ENCODE measurements at regions not wholly inside any gene's neighbourhood (a gene's known extent, or its start where the extent isn't known, plus 50 kb on each side); places are given as distances from the start of the nearest gene placed in this dataset.

- DNase-seq: no peak
Observed at GRCh38 chr11:112801025-112801816, 160.0 kb upstream of the NCAM1 start.

DNA sequence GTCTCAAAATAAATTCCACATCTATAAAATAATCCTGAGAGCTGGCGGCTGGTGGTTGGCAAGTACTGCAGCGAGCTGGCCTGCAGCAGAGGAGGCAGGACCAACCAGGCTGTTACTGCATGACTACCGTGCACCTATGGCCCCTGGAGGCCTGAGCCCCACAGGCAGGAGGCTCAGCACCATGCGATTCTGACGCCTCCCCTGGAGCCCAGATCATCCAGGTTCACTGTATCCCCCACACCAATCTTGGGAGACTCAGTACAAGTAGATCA is 159.5 kb upstream of the NCAM1 start:
- DNase-seq: no peak

- no peak for DNase-seq
Observed at GRCh38 chr11:112805658-112806057, 155.6 kb upstream of the NCAM1 start.

- no peak for DNase-seq
Observed at GRCh38 chr11:112806256-112806655, 155.0 kb upstream of the NCAM1 start.

GRCh38 chr11:112806876-112807275 is 154.3 kb upstream of the NCAM1 start:
- DNase-seq: no peak

- no peak for DNase-seq
Observed at GRCh38 chr11:112809429-112809828, 151.8 kb upstream of the NCAM1 start.

DNA sequence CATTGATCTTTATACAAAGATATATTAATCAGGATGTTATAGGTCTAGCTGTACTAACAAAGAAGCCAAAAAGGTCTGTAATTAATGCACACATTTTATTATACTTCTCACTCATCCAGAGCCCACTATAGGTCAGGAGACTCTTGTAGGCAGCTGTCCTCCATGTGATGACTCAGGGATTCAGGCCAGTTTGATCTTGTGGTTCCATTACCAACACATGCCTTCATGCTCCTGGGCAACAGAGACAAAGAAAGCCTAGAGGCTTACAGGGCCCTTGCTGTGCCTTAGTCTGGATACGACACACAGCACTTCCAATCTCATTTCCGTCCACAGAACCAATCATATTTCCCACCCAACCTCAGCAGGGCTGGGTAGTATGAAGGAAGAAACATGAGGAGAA is 150.3 kb upstream of the NCAM1 start:
- no peak for DNase-seq

DNA sequence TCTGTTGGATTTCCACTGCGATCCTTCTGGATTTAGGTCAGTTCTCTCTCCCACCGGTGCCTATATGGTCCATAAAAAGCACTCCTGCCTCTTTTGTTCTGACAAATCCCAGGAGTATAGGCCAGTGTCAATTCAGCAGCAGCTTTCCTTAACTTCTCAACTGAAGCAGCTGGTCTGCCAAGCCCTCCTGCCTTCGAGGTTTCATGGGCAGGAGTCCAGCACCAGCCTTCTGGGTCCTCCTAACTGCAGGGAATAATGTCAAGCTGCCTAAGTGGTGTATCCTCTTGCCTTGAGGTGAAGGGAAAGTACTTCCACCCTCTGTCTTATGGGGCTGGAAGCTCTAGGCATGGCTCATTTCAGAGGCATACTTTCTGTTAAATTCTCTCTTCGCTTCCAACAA is 149.4 kb upstream of the NCAM1 start:
- DNase-seq: no peak

- no peak for DNase-seq
Observed at GRCh38 chr11:112812729-112813128, 148.5 kb upstream of the NCAM1 start.

- no peak for DNase-seq
Observed at GRCh38 chr11:112814168-112814567, 147.1 kb upstream of the NCAM1 start.

GRCh38 chr11:112817376-112817775 is 143.8 kb upstream of the NCAM1 start:
- no peak for DNase-seq

GRCh38 chr11:112822478-112823274 is 138.5 kb upstream of the NCAM1 start:
- DNase-seq: no peak

- DNase-seq: no peak
Observed at GRCh38 chr11:112826026-112826425, 135.2 kb upstream of the NCAM1 start.

DNA sequence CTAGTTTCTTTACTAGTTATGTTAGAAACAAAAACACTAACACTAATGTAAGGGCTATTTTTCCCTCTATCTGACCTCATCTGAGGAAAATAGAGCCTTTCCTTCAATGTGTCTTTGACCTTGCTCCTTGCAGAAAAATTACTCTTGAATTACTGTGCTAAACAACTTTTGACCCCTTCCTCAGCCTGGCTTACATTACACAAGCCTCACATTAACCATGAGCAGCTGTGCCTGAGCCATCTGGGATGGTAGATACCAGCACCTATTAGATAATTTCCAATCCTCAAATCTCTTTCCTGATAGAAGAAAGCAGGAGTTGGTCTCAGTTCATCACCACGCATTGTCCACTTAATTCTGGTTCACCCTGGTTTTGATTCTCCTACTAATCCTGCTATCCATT is 134.4 kb upstream of the NCAM1 start:
- DNase-seq: no peak

DNA sequence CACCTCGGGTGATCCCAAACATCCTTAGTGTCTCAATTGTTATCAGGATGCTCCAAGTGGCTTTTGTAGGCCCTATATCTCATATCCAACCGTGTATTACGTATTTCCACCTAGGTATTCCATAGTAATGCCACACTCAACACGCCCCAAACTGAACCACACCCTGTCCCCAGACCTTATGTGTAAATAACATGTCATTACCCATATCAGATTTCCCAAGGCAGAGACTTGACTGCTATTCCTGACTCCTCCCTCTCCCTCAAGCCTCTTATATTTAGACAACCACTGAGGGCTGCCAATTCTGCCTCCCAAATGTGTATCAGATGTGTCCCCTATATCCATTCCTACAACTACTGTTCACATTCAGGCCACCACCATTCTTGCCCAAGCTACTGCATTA is 132.8 kb upstream of the NCAM1 start:
- DNase-seq: no peak

GRCh38 chr11:112829971-112830654 is 131.1 kb upstream of the NCAM1 start:
- DNase-seq: no peak

DNA sequence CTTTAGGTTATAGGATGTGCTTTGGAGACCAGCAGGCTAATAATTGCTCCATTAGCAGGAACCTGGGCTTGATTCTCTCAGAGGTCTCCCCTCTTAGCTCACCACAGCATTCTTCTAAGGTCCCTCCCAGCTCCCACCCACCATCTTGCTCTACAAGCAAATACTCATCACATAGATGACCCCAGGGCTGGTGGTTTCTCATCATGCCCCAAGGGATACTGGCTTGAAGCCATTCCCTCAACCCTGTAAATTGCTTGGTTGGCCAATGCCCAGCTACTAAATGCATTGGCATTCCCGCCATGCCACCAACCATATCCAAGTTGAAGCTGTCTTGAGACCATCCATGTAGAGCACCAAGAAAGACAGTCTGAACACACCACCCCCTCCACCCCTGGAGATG is 130.2 kb upstream of the NCAM1 start:
- DNase-seq: no peak

GRCh38 chr11:112831969-112832766 is 129.1 kb upstream of the NCAM1 start:
- no peak for DNase-seq

DNA sequence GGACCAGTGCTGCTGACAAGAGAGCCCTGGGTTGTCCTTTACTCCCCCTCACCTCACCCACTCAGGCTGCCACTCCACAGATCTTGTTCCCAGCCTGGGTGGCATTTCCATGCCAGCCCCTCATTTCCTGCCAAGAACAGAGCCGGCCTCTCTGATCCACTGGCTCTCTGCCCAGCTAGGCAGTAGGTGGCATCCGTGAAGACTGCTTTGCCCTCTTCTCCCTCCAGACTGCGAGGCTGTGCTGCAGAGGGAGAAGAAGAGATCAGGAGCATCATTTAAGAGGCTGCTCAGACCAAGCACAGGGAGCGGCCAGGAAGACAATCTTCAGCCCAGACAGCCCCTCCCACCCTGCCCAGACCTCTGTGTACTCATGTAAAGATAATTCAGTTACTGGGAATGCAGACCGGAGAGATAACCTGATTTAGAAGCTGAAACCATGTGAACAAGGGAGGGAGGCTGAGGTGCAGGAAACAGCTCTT is 126.9 kb upstream of the NCAM1 start:
- DNase-seq: peak in 56 of 58 donors; percentile 16 to 89 (median 70)

GRCh38 chr11:112835591-112836255 is 125.5 kb upstream of the NCAM1 start:
- DNase-seq: peak in 1 of 58 donors; percentile 7

DNA sequence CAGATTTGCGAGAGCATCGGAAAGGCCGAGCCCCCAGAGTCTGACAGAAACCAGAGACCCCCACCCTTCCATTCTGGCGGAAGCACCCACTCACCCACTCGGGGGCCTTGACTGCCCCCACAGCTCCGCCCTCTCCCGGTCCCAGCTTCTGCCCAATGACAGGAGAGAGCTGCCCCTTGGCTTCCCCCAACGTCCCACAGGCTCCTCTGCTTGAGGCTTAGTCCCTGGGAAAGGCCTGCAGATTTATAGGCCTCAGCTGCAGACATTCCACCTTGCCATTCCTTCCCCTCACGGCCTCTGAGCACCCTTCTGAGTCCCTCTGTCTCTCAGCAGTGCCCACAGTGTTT is 125.0 kb upstream of the NCAM1 start:
- no peak for DNase-seq
